Gastrocnemius medialis (tissue), 4 donors: ENCODE measurements at regions not wholly inside any gene's neighbourhood (a gene's known extent, or its start where the extent isn't known, plus 50 kb on each side); places are given as distances from the start of the nearest gene placed in this dataset.

ENCODE experiments used
- ATAC-seq, 2 donors: fragments of 150-250 bp; one replicate each; pipeline ENCODE4 v1.9.1; 2016
- DNase-seq, 2 donors: peaks; one replicate each; pipeline ENCODE4 v3.0.0-alpha.2; 2019
- H3K27ac ChIP-seq, 4 donors: fragments of 200-600 bp; sonication (generic); 1 replicate in 1 of 4; 2 replicates in 3 of 4; pipeline ENCODE4 v1.5.1; 2016 to 2018; ENCODE audit warnings: mild to moderate bottlenecking in 2 of 4, moderate library complexity in 1 of 4
- H3K27me3 ChIP-seq, 3 donors: fragments of 200-600 bp; sonication (generic) in 2 of 3; 1 replicate in 1 of 3; 2 replicates in 2 of 3; pipeline versions ENCODE4 v1.5.1 to v1.6.0; 2016 to 2019; ENCODE audit warnings: mild to moderate bottlenecking in 1 of 3, moderate library complexity in 1 of 3
- H3K36me3 ChIP-seq, 2 donors: fragments of 200-600 bp; sonication (generic) in 1 of 2; one replicate each; pipeline ENCODE4 v1.5.1; 2017 to 2018
- H3K4me1 ChIP-seq, 2 donors: fragments of 200-600 bp; sonication (generic) in 1 of 2; one replicate each; pipeline ENCODE4 v1.5.1; 2016 to 2017; ENCODE audit warnings: mild to moderate bottlenecking in 2 of 2
- H3K4me3 ChIP-seq, 4 donors: fragments of 200-600 bp; sonication (generic) in 3 of 4; 1 replicate in 1 of 4; 2 replicates in 3 of 4; pipeline ENCODE4 v1.5.1; 2016 to 2019; ENCODE audit warnings: mild to moderate bottlenecking in 2 of 4
- H3K9me3 ChIP-seq, 3 donors: fragments of 200-600 bp; sonication (generic) in 2 of 3; 1 replicate in 1 of 3; 2 replicates in 2 of 3; pipeline ENCODE4 v1.5.1; 2016 to 2019
- POLR2A ChIP-seq, 2 donors: fragments of 450-650 bp; IDR thresholded peaks; one replicate each; pipeline ENCODE4 v1.6.1; 2017; ENCODE audit warnings: antibody characterized with exemption in 2 of 2, mild to moderate bottlenecking in 2 of 2, moderate library complexity in 2 of 2
- in situ Hi-C, 4 donors: fragments of 200-750 bp; cut with MboI; loops; one replicate each; pipeline versions ENCODE4 v1.15.0 to v1.8.0; 2017; ENCODE audit warnings: low sequenced_read_pairs in 4 of 4
- intact Hi-C: fragments of 100-400 bp; cut with DNase I; formaldehyde crosslinking; loops from one replicate; pipeline ENCODE4 v1.15.1; 2023; ENCODE audit warnings: low total_unique reads
- TF ChIP-seq, protein P1 (sequence below), 5 experiments: fragments of 450-650 bp in 3 of 5; fragments of 200-600 bp in 2 of 5; sonication (generic) in 2 of 5; IDR thresholded peaks in 4 of 5; conservative IDR thresholded peaks in 1 of 5; 1 replicate in 4 of 5; 2 replicates in 1 of 5; pipeline ENCODE4 v1.5.1; 2016 to 2019; ENCODE audit warnings: antibody characterized with exemption in 5 of 5, mild to moderate bottlenecking in 3 of 5, moderate library complexity in 3 of 5

DNA sequence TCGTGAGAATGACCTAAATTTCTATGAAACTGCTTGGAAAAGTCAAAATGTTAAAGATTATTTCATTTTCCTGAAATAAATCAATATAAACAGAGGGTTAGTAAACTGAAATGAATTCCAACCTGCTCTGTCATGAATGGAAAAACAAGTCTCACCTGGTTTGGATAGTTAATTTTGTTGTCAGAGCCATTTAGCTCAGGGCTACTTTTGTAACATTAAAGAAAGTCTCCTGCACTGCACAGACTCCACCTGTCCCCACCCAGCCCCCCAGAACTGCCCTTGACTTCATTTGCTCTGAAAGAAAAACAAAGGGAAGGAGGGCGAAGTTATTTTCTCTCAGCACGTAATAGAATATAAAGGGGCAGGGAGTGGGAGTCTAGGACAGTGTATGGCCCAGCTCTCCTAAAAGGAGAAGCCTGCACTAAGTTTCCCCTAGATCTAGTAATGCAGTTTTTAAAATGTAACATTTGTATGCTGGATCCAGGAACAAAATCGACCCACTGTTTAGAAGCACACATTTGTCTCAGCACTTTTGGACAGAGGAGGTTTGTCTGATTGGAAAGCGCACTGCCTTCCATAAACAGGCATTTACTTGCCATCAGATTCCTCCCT is 54.2 kb upstream of the ACSL3 start:
- Histone ChIP-seq H3K36me3 (no peaks in the 10 kb centered on the region), H3K27me3 (no peaks in the 10 kb centered on the region), H3K4me3 (no peak overlapping the region), H3K27ac (peak overlapping the region in 3 of 4 donors; percentile 1 to 57 (median 5)), H3K9me3 (no peaks in the 10 kb centered on the region), H3K4me1 (peaks cover 21 to 33% of the 10 kb centered on the region in 2 donors)
- intact Hi-C loops = no loop called here
- no peak for TF ChIP-seq POLR2A (IDR thresholded peaks at IDR 0.05)
- TF ChIP-seq, protein P1, sequence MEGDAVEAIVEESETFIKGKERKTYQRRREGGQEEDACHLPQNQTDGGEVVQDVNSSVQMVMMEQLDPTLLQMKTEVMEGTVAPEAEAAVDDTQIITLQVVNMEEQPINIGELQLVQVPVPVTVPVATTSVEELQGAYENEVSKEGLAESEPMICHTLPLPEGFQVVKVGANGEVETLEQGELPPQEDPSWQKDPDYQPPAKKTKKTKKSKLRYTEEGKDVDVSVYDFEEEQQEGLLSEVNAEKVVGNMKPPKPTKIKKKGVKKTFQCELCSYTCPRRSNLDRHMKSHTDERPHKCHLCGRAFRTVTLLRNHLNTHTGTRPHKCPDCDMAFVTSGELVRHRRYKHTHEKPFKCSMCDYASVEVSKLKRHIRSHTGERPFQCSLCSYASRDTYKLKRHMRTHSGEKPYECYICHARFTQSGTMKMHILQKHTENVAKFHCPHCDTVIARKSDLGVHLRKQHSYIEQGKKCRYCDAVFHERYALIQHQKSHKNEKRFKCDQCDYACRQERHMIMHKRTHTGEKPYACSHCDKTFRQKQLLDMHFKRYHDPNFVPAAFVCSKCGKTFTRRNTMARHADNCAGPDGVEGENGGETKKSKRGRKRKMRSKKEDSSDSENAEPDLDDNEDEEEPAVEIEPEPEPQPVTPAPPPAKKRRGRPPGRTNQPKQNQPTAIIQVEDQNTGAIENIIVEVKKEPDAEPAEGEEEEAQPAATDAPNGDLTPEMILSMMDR (IDR thresholded peaks at IDR 0.05 in 4 of 5, conservative IDR thresholded peaks at IDR 0.05 in 1 of 5) = no peak
- ATAC-seq (no peak), DNase-seq (no peak)
- in situ Hi-C loops = no loop called here

- Histone ChIP-seq H3K9me3 (no peaks in the 10 kb centered on the region), H3K36me3 (no peaks in the 10 kb centered on the region), H3K4me1 (peaks cover 20 to 30% of the 10 kb centered on the region in 2 donors), H3K27ac (no peak overlapping the region), H3K4me3 (no peak overlapping the region), H3K27me3 (no peaks in the 10 kb centered on the region)
- intact Hi-C loops = no loop called here
- ATAC-seq (no peak), DNase-seq (no peak)
- in situ Hi-C loops = no loop called here
- TF ChIP-seq, protein P1 (IDR thresholded peaks at IDR 0.05 in 4 of 5, conservative IDR thresholded peaks at IDR 0.05 in 1 of 5) = no peak
- TF ChIP-seq POLR2A (IDR thresholded peaks at IDR 0.05) = no peak
These were observed 53.4 kb upstream of the ACSL3 start for GRCh38 chr2:222807431-222807830.

GRCh38 chr2:222809582-222809981 is 51.3 kb upstream of the ACSL3 start:
- Histone ChIP-seq H3K9me3 (no peaks in the 10 kb centered on the region), H3K36me3 (no peaks in the 10 kb centered on the region), H3K4me3 (no peak overlapping the region), H3K27me3 (no peaks in the 10 kb centered on the region), H3K27ac (no peak overlapping the region), H3K4me1 (peaks cover 15 to 25% of the 10 kb centered on the region in 2 donors)
- no peak for TF ChIP-seq POLR2A (IDR thresholded peaks at IDR 0.05)
- TF ChIP-seq, protein P1 (IDR thresholded peaks at IDR 0.05 in 4 of 5, conservative IDR thresholded peaks at IDR 0.05 in 1 of 5) = no peak
- intact Hi-C loops = no loop called here
- ATAC-seq = no peak
- in situ Hi-C loops = no loop called here
- DNase-seq = no peak

- DNase-seq = no peak
- Histone ChIP-seq H3K4me3 (no peak overlapping the region), H3K4me1 (peaks cover 10 to 20% of the 10 kb centered on the region in 2 donors), H3K27ac (no peak overlapping the region), H3K36me3 (no peaks in the 10 kb centered on the region), H3K9me3 (no peaks in the 10 kb centered on the region), H3K27me3 (no peaks in the 10 kb centered on the region)
- no peak for TF ChIP-seq POLR2A (IDR thresholded peaks at IDR 0.05)
- TF ChIP-seq, protein P1 (IDR thresholded peaks at IDR 0.05 in 4 of 5, conservative IDR thresholded peaks at IDR 0.05 in 1 of 5) = no peak
- ATAC-seq = no peak
- intact Hi-C loops = no loop called here
- in situ Hi-C loops = no loop called here
These were observed 50.8 kb upstream of the ACSL3 start for GRCh38 chr2:222810044-222810443.
